GDM1 (cell line): ENCODE measurements at regions not wholly inside any gene's neighbourhood (a gene's known extent, or its start where the extent isn't known, plus 50 kb on each side); places are given as distances from the start of the nearest gene placed in this dataset.
"Not testable (repeated sequence)": the region's sequence is repeated elsewhere in the genome, so short reads cannot be mapped to it uniquely, and the experiment has no call there.

Source experiments
- DNase-seq: peaks from one replicate; lab custom pipeline; 2025; lab: John Stamatoyannopoulos, UW

GRCh38 chr6:47407300-47408281, 70.0 kb upstream of the CD2AP start:
- DNase-seq = no peak

- peak; percentile 31 for DNase-seq
Observed at GRCh38 chr6:47413752-47414422, 63.7 kb upstream of the CD2AP start.

DNA sequence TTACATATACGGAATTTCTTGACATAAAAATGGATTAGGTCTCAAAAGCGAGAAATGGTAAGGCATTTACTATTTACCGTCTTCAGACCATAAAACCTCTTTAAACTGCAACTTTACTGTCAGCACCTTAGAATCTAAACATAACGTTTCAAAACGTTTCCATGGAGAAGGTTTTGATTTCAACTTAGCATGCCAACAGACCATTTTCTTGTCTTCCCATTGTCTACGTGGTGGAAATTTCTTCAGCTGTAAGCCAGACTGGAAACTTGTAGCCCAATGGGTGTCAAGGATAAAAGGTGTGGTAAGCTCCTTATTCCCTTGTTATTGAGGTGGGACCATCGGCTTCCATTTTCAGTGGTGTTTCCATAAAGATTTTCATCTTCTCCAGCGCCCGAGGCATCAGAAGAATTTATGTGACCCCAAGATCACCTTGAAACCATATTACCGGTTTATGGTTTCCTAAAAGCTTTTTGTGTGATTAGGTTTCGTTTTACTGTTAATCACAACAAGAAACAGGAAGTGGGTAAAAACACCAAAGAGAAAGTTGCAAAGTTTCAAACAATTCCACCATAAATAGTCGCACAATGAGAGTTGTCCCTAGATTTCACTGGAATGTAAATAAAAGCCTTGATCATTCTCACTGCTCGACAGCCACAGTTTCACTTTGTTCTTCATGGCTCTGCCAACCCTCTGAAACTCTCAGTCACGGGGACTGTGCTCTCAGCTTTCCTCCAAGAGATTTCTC, 63.0 kb upstream of the CD2AP start:
- DNase-seq = no peak

DNA sequence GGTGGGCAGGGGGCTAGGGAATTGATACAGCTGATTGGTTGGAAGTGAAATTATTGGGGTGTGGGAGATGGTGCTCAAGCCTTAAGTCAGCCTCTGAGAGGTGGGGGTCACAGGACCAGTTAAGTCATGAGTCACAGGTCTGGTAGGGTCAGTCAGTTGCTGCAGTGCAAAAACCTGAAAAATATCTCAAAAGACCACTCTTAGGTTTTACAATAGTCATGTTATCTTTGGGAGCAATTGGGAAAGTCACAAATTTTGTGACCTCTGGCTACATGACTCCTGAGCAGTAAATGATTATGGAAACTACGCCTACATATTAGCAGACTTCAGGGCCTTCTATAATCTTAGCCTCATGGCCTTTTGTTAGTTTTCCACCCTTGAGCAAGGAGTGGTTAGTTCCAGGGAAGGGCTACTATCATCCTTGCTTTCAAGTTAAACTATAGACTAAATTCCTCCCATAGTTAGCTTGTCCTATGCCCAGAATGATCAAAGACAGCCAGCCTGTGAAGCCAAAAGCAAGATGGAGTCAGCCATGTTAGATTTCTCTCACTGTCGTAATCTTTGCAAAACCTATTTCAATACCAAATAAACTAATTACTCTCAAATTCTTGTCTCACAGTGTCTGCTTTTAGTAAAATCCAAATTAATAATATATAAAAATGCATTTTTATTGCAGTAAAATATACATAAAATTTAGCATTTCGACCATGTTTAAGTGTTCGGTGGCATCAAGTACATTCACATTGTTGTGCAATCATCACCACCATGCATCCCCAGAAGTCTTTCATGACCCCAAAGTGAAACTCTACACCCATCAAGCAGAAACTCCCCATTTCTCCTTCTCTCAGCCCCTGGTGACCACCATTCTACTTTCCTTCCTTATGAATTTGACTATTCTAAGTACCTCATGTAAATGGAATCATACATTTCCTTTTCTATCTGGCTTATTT, 60.9 kb upstream of the CD2AP start:
- DNase-seq = no peak

GRCh38 chr6:47419621-47420020, 58.0 kb upstream of the CD2AP start:
- DNase-seq = no peak

DNA sequence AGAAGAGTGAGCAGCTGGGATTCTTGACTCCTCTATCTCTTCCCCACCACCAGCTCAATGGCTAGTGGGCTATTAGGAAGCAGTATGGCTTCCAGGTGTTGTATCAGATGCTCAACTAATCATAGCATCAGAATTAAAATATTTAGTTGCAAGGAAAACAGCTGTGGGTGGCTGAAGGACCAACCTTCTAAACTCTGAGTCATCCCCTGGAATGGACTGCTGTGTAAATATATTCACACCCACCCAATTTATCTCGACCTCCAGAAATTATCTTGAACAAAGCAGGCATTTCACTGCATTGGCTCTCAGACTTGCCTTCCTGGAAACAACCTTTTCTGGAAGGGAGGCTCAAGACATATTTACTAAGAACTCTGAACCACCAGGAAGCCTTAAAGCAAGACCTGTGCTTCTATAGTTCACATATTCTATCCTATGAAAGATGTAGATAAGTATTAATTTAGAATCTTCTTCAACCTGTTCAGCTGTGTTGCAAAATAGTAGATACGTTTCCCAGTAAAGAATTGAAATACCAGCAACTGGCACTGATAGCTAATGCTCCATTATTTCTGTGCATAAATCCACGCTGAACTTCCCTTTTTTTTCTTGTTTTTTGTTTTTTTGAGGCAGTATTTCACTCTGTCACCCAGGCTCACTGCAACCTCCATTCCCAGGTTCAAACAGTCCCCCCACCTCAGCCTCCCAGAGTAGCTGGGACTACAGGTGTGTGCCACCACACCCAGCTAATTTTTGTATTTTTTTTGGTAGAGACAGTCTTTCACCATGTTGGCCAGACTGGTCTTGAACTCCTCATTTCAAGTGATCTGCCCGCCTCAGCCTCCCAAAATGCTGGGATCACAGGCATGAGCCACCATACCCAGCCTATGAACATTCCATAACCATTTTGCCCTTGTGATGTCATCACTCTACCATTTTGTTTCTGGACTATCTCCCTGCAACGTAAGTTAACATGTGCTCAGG, 56.9 kb upstream of the CD2AP start:
- no peak for DNase-seq

GRCh38 chr6:47423079-47423478, 54.5 kb upstream of the CD2AP start:
- no peak for DNase-seq

- no peak for DNase-seq
Observed at GRCh38 chr6:47424436-47424836, 53.2 kb upstream of the CD2AP start.

DNA sequence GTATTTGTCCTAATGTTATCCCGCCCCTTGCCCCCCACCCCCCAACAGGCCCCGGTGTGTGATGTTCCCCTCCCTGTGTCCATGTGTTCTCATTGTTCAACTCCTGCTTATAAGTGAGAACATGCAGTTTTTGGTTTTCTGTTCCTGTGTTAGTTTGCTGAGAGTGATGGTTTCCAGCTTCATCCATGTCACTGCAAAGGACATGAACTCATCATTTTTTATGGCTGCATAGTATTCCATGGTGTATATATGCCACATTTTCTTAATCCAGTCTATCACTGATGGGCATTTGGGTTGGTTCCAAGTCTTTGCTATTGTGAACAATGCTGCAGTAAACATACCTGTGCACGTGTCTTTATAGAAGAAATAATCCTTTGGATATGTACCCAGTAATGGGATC, 51.9 kb upstream of the CD2AP start:
- DNase-seq = not testable (repeated sequence)

GRCh38 chr6:47426524-47427302, 50.9 kb upstream of the CD2AP start:
- DNase-seq = no peak

- DNase-seq = no peak
Observed at GRCh38 chr6:47427680-47428079, 49.9 kb upstream of the CD2AP start.
